H1 (cell line): ENCODE measurements at regions not wholly inside any gene's neighbourhood (a gene's known extent, or its start where the extent isn't known, plus 50 kb on each side); places are given as distances from the start of the nearest gene placed in this dataset.

Source experiments
- CTCF ChIA-PET: fragments of 300-600 bp; sonication (Branson Sonifier 250); formaldehyde crosslinking; loops from one replicate; lab custom pipeline; 2021; ENCODE audit not compliant: partially characterized antibody; lab: Charles Lee
- POLR2A ChIA-PET: fragments of 300-600 bp; sonication (Branson Sonifier 250); formaldehyde crosslinking; loops from one replicate; lab custom pipeline; 2021; ENCODE audit warnings: inconsistent platforms; ENCODE audit not compliant: partially characterized antibody; lab: Charles Lee
- DNase-seq, 2 experiments: peaks; one replicate each; pipeline versions ENCODE4 v3.0.0 to v3.0.0-alpha.2; 2010 to 2022; ENCODE audit warnings: low spot score in 2 of 2, low read depth in 1 of 2, mixed read lengths in 1 of 2
- FAIRE-seq: peaks from 2 replicates; lab custom pipeline; 2011; peaks lifted over from hg19 to GRCh38; lab: Jason Lieb, UNC
- H2AFZ ChIP-seq: 2 replicates; pipeline ENCODE4 v1.8.1; 2012; ENCODE audit warnings: low read length, inconsistent platforms
- H2AK5ac ChIP-seq: 2 replicates; pipeline ENCODE4 v1.6.1; 2013; ENCODE audit warnings: low read depth, low read length
- H2BK120ac ChIP-seq: replicated peaks from 2 replicates; pipeline ENCODE3; 2013; ENCODE audit warnings: low read depth, low read length, inconsistent platforms
- H2BK12ac ChIP-seq: 2 replicates; pipeline ENCODE4 v1.6.1; 2013; ENCODE audit warnings: low read depth, low read length
- H2BK15ac ChIP-seq: 2 replicates; pipeline ENCODE4 v1.6.1; 2013; ENCODE audit warnings: low read length
- H2BK20ac ChIP-seq: 2 replicates; pipeline ENCODE4 v1.6.1; 2013; ENCODE audit warnings: low read length
- H2BK5ac ChIP-seq: 2 replicates; pipeline ENCODE4 v1.6.1; 2013; ENCODE audit warnings: low read depth, low read length
- H3K14ac ChIP-seq: 2 replicates; pipeline ENCODE4 v1.6.1; 2013; ENCODE audit warnings: inconsistent platforms; ENCODE audit not compliant: insufficient read length
- H3K18ac ChIP-seq: 2 replicates; pipeline ENCODE4 v1.6.1; 2013; ENCODE audit warnings: low read length; ENCODE audit errors: extremely low read depth
- H3K23ac ChIP-seq: 2 replicates; pipeline ENCODE4 v1.6.1; 2013; ENCODE audit warnings: inconsistent platforms; ENCODE audit not compliant: insufficient read length
- H3K23me2 ChIP-seq: 2 replicates; pipeline ENCODE4 v1.6.1; 2013; ENCODE audit warnings: low read depth, low read length
- H3K27ac ChIP-seq: 2 replicates; pipeline ENCODE4 v1.6.1; 2011; ENCODE audit warnings: low read depth, low read length, inconsistent platforms
- H3K27me3 ChIP-seq, 4 experiments: replicated peaks in 1 of 4; 1 replicate in 1 of 4; 2 replicates in 3 of 4; pipeline versions ENCODE4 v1.6.1 to v1.8.1; 2011 to 2013; ENCODE audit warnings: low read length in 3 of 4, mild to moderate bottlenecking in 3 of 4, inconsistent platforms in 2 of 4, mixed read lengths in 2 of 4, moderate library complexity in 1 of 4; ENCODE audit not compliant: control insufficient read depth in 3 of 4, insufficient read depth in 3 of 4; ENCODE audit errors: extremely low read depth in 1 of 4
- H3K36me3 ChIP-seq, 4 experiments: 2 replicates each; pipeline versions ENCODE4 v1.6.1 to v1.8.1; 2011 to 2013; ENCODE audit warnings: mild to moderate bottlenecking in 4 of 4, low read length in 3 of 4, moderate library complexity in 2 of 4, control low read depth in 1 of 4, inconsistent platforms in 1 of 4; ENCODE audit not compliant: insufficient read depth in 4 of 4, control insufficient read depth in 2 of 4
- H3K4ac ChIP-seq: replicated peaks from 2 replicates; pipeline ENCODE3; 2013; ENCODE audit warnings: low read length, low read depth, mixed read lengths, inconsistent platforms; ENCODE audit not compliant: insufficient read length
- H3K4me1 ChIP-seq, 4 experiments: replicated peaks in 1 of 4; 1 replicate in 1 of 4; 2 replicates in 3 of 4; pipeline versions ENCODE4 v1.6.1 to v1.8.1; 2011 to 2013; ENCODE audit warnings: low read length in 3 of 4, inconsistent platforms in 2 of 4, mixed read lengths in 1 of 4; ENCODE audit not compliant: insufficient read depth in 4 of 4, control insufficient read depth in 3 of 4
- H3K4me2 ChIP-seq, 2 experiments: 2 replicates each; pipeline versions ENCODE4 v1.6.1 to v1.8.1; 2011 to 2013; ENCODE audit warnings: low read depth in 2 of 2, low read length in 2 of 2, control low read depth in 1 of 2, inconsistent platforms in 1 of 2, mild to moderate bottlenecking in 1 of 2; ENCODE audit not compliant: insufficient read depth in 1 of 2
- H3K4me3 ChIP-seq, 4 experiments: fragments of 200-600, 300-600 bp in 1 of 4; sonication (generic), shearing (Covaris generic), sonication (Bioruptor Twin) in 1 of 4; 2 replicates each; pipeline versions ENCODE4 v1.5.1 to v1.8.1; 2011 to 2016; ENCODE audit warnings: low read length in 4 of 4, low read depth in 3 of 4, control low read depth in 2 of 4, inconsistent platforms in 2 of 4, mild to moderate bottlenecking in 2 of 4, mixed read lengths in 1 of 4, moderate library complexity in 1 of 4; ENCODE audit not compliant: insufficient read depth in 2 of 4; ENCODE audit errors: extremely low read depth in 1 of 4
- H3K56ac ChIP-seq: replicated peaks from 2 replicates; pipeline ENCODE3; 2013; ENCODE audit warnings: low read depth, mild to moderate bottlenecking, mixed read lengths, low read length, inconsistent platforms; ENCODE audit not compliant: insufficient read length
- H3K79me1 ChIP-seq: 2 replicates; pipeline ENCODE4 v1.6.1; 2013; ENCODE audit warnings: low read depth, low read length, control low read depth
- H3K79me2 ChIP-seq, 2 experiments: 2 replicates each; pipeline versions ENCODE4 v1.6.1 to v1.8.1; 2012 to 2013; ENCODE audit warnings: low read length in 2 of 2, mild to moderate bottlenecking in 2 of 2, inconsistent platforms in 1 of 2; ENCODE audit not compliant: insufficient read depth in 2 of 2, control insufficient read depth in 1 of 2
- H3K9ac ChIP-seq, 4 experiments: replicated peaks in 1 of 4; 1 replicate in 1 of 4; 2 replicates in 3 of 4; pipeline versions ENCODE4 v1.6.1 to v1.8.1; 2011 to 2013; ENCODE audit warnings: low read depth in 3 of 4, low read length in 3 of 4, control low read depth in 2 of 4, mild to moderate bottlenecking in 2 of 4, moderate library complexity in 2 of 4, inconsistent platforms in 1 of 4; ENCODE audit errors: extremely low read depth in 1 of 4
- H3K9me3 ChIP-seq, 2 experiments: 2 replicates each; pipeline versions ENCODE4 v1.6.1 to v1.8.1; 2012 to 2013; ENCODE audit warnings: mild to moderate bottlenecking in 2 of 2, moderate library complexity in 2 of 2, control low read depth in 1 of 2, inconsistent platforms in 1 of 2, low read depth in 1 of 2, low read length in 1 of 2, mixed read lengths in 1 of 2; ENCODE audit not compliant: insufficient read depth in 2 of 2
- H4K20me1 ChIP-seq, 2 experiments: replicated peaks in 1 of 2; 2 replicates each; pipeline versions ENCODE3 to v1.8.1; 2011 to 2013; ENCODE audit warnings: inconsistent platforms in 2 of 2, low read length in 2 of 2, mild to moderate bottlenecking in 1 of 2; ENCODE audit not compliant: insufficient read depth in 2 of 2, control insufficient read depth in 1 of 2
- H4K5ac ChIP-seq: 2 replicates; pipeline ENCODE4 v1.6.1; 2013; ENCODE audit warnings: low read length, low read depth, mixed read lengths, inconsistent platforms; ENCODE audit not compliant: insufficient read length
- H4K8ac ChIP-seq: 2 replicates; pipeline ENCODE4 v1.8.0; 2013; ENCODE audit warnings: mild to moderate bottlenecking, moderate library complexity, low read length, inconsistent platforms; ENCODE audit not compliant: insufficient read depth; ENCODE audit errors: extremely low read depth
- H4K91ac ChIP-seq: replicated peaks from 2 replicates; pipeline ENCODE3; 2013; ENCODE audit warnings: low read length, mixed read lengths, inconsistent platforms; ENCODE audit not compliant: insufficient read length
- ASH2L ChIP-seq: fragments of 200-600, 300-600 bp; sonication (generic); IDR thresholded peaks from one replicate; pipeline ENCODE4 v1.7.1; 2017; ENCODE audit warnings: low read length
- BRCA1 ChIP-seq: IDR thresholded peaks from 2 replicates; pipeline ENCODE4 v1.6.1; 2012; ENCODE audit warnings: low read depth, low read length, improper control_type of control experiment
- EGR1 ChIP-seq: IDR thresholded peaks from 2 replicates; pipeline ENCODE4 v1.6.1; 2011; ENCODE audit warnings: low read depth, low read length, borderline replicate concordance
- GTF2F1 ChIP-seq: IDR thresholded peaks from 2 replicates; pipeline ENCODE4 v1.6.1; 2012; ENCODE audit warnings: low read depth, low read length, improper control_type of control experiment, borderline replicate concordance
- NANOG ChIP-seq: IDR thresholded peaks from 2 replicates; pipeline ENCODE4 v1.6.1; 2011; ENCODE audit warnings: low read length, low read depth, mild to moderate bottlenecking, inconsistent platforms; ENCODE audit not compliant: insufficient read depth, poor library complexity, severe bottlenecking
- POU5F1 ChIP-seq: IDR thresholded peaks from 2 replicates; pipeline ENCODE4 v1.6.1; 2011; ENCODE audit warnings: low read depth, mild to moderate bottlenecking, low read length, moderate library complexity
- RNF2 ChIP-seq: fragments of 200-900, 300-1000 bp; sonication (generic); IDR thresholded peaks from 2 replicates; pipeline ENCODE4 v1.7.1; 2016; ENCODE audit warnings: borderline replicate concordance, low read depth, mild to moderate bottlenecking, antibody characterized with exemption, low read length; ENCODE audit not compliant: poor library complexity, severe bottlenecking; ENCODE audit errors: missing control alignments
- SIX5 ChIP-seq: IDR thresholded peaks from 2 replicates; pipeline ENCODE4 v1.6.1; 2011; ENCODE audit warnings: mild to moderate bottlenecking, low read depth, low read length
- SRF ChIP-seq: IDR thresholded peaks from 2 replicates; pipeline ENCODE4 v1.6.1; 2011; ENCODE audit warnings: mild to moderate bottlenecking, low read depth, low read length, moderate library complexity
- TAF7 ChIP-seq: optimal IDR thresholded peaks from 2 replicates; pipeline ENCODE3; 2011; ENCODE audit warnings: low read depth, mild to moderate bottlenecking, inconsistent platforms, low read length, moderate library complexity, borderline replicate concordance
- TBP ChIP-seq: IDR thresholded peaks from 2 replicates; pipeline ENCODE4 v1.6.1; 2011; ENCODE audit warnings: low read depth, low read length, improper control_type of control experiment
- TCF12 ChIP-seq: IDR thresholded peaks from 2 replicates; pipeline ENCODE4 v1.6.1; 2011; ENCODE audit warnings: low read depth, mild to moderate bottlenecking, low read length
- WGBS, 2 experiments: shearing (Covaris generic) in 1 of 2; methylation state at CpG; one replicate each; pipeline versions ENCODE4 v1.1.6 to v1.1.7; 2013 to 2015; ENCODE audit warnings: low lambda C conversion rate in 2 of 2, mixed read lengths in 2 of 2, inconsistent platforms in 1 of 2, low coverage in 1 of 2, missing lambda C conversion rate in 1 of 2; ENCODE audit not compliant: insufficient replicate concordance in 2 of 2, insufficient coverage in 1 of 2, insufficient read length in 1 of 2; ENCODE audit errors: extremely low coverage in 1 of 2, missing lambda C conversion rate in 1 of 2; 5-methylcytosine and 5-hydroxymethylcytosine counted together

- Histone ChIP-seq H3K36me3 (no peaks in the 10 kb centered on the region), H4K20me1 (no peaks in the 10 kb centered on the region)
- POLR2A ChIA-PET: no interaction called here
Measured at GRCh38 chr13:63446329-63446728, 2030.7 kb upstream of the PCDH20 start.

More at GRCh38 chr13:63446329-63446728, 2030.7 kb upstream of the PCDH20 start:
- Histone ChIP-seq H4K8ac (no peak overlapping the region), H3K4me3 (no peak overlapping the region), H2AK5ac (no peak overlapping the region), H4K91ac (no peak overlapping the region), H2BK15ac (no peak overlapping the region), H3K4me1 (no peaks in the 10 kb centered on the region), H3K27me3 (no peaks in the 10 kb centered on the region), H3K79me1 (no peaks in the 10 kb centered on the region), H2BK120ac (no peak overlapping the region), H3K27ac (no peak overlapping the region), H2BK5ac (no peak overlapping the region), H4K5ac (no peak overlapping the region), H3K79me2 (no peaks in the 10 kb centered on the region), H3K23me2 (no peaks in the 10 kb centered on the region), H2AFZ (0 out of 2 replicates have a peak overlapping the region, but pooled peaks have one; percentile 23), H2BK20ac (no peak overlapping the region), H3K56ac (no peak overlapping the region), H3K18ac (no peak overlapping the region), H3K4me2 (no peak overlapping the region), H3K23ac (no peak overlapping the region), H3K9ac (no peak overlapping the region), H2BK12ac (no peak overlapping the region), H3K9me3 (no peaks in the 10 kb centered on the region), H3K14ac (no peak overlapping the region), H3K4ac (no peak overlapping the region)
- CTCF ChIA-PET: interaction anchor here (0.8 to 1.2 kb wide), 2 partner anchors 10 to 14 kb away, joined by 3 to 4 read pairs; no protein-coding TSS in a partner anchor
- WGBS, 2 experiments: 90% methylated on average over 6 of the region's 6 CpGs; no CpG with 5 or more reads in 1 of the 2 experiments
- FAIRE-seq (no peak), DNase-seq (no peak)
- TF ChIP-seq EGR1 (no peak), TCF12 (no peak), GTF2F1 (no peak), POU5F1 (no peak), NANOG (no peak), SRF (no peak), BRCA1 (no peak), SIX5 (no peak), TAF7 (no peak), RNF2 (no peak), TBP (no peak), ASH2L (no peak)
